HEK293T (cell line): ENCODE measurements at regions not wholly inside any gene's neighbourhood (a gene's known extent, or its start where the extent isn't known, plus 50 kb on each side); places are given as distances from the start of the nearest gene placed in this dataset.

Source experiments
- CTCF ChIA-PET: fragments of 350-600 bp; formaldehyde crosslinking; extraction: SDS; loops from one replicate; lab custom pipeline; 2021; ENCODE audit warnings: antibody characterized with exemption, inconsistent platforms; lab: Yijun Ruan, JAX
- POLR2A ChIA-PET: fragments of 350-600 bp; formaldehyde crosslinking; extraction: SDS; loops from one replicate; lab custom pipeline; 2020; ENCODE audit warnings: antibody characterized with exemption, inconsistent platforms; lab: Yijun Ruan, JAX
- DNase-seq: peaks from one replicate; pipeline ENCODE4 v3.0.0; 2012; ENCODE audit warnings: mixed read lengths; ENCODE audit errors: extremely low spot score
- ARNT ChIP-seq: fragments of 450-650 bp; IDR thresholded peaks from 2 replicates; pipeline ENCODE4 v1.6.1; 2017; ENCODE audit warnings: mild to moderate bottlenecking
- BHLHE40 ChIP-seq: fragments of 450-650 bp; IDR thresholded peaks from 2 replicates; pipeline ENCODE4 v1.6.1; 2016; ENCODE audit warnings: mild to moderate bottlenecking, moderate library complexity, borderline replicate concordance
- CTBP1 ChIP-seq: fragments of 450-650 bp; IDR thresholded peaks from 2 replicates; pipeline ENCODE4 v1.6.1; 2016; ENCODE audit warnings: borderline replicate concordance
- ELF4 ChIP-seq: fragments of 450-650 bp; IDR thresholded peaks from 2 replicates; pipeline ENCODE4 v1.6.1; 2017; ENCODE audit warnings: antibody characterized with exemption
- FOXA1 ChIP-seq: fragments of 450-650 bp; IDR thresholded peaks from 2 replicates; pipeline ENCODE4 v1.6.1; 2016; ENCODE audit warnings: mild to moderate bottlenecking
- FOXK2 ChIP-seq: fragments of 450-650 bp; IDR thresholded peaks from 2 replicates; pipeline ENCODE4 v1.6.1; 2016; ENCODE audit warnings: mild to moderate bottlenecking
- FOXM1 ChIP-seq: fragments of 450-650 bp; IDR thresholded peaks from 2 replicates; pipeline ENCODE4 v1.6.1; 2017; ENCODE audit warnings: mild to moderate bottlenecking, borderline replicate concordance
- HDGF ChIP-seq: fragments of 450-650 bp; IDR thresholded peaks from 2 replicates; pipeline ENCODE4 v1.6.1; 2017; ENCODE audit warnings: antibody characterized with exemption, borderline replicate concordance
- L3MBTL2 ChIP-seq: fragments of 450-650 bp; conservative IDR thresholded peaks from 2 replicates; pipeline ENCODE4 v1.6.1; 2016; ENCODE audit warnings: mild to moderate bottlenecking
- LEF1 ChIP-seq: fragments of 450-650 bp; IDR thresholded peaks from 2 replicates; pipeline ENCODE4 v1.6.1; 2017; ENCODE audit warnings: mild to moderate bottlenecking, borderline replicate concordance
- NFRKB ChIP-seq: fragments of 450-650 bp; IDR thresholded peaks from 2 replicates; pipeline ENCODE4 v1.6.1; 2016; ENCODE audit warnings: mild to moderate bottlenecking, moderate library complexity
- SP1 ChIP-seq: fragments of 450-650 bp; IDR thresholded peaks from 2 replicates; pipeline ENCODE4 v1.6.1; 2017
- SUZ12 ChIP-seq: fragments of 450-650 bp; IDR thresholded peaks from 2 replicates; pipeline ENCODE4 v1.6.1; 2016; ENCODE audit warnings: mild to moderate bottlenecking
- TARDBP ChIP-seq: fragments of 450-650 bp; IDR thresholded peaks from 2 replicates; pipeline ENCODE4 v1.6.1; 2016
- ZNF384 ChIP-seq: fragments of 450-650 bp; IDR thresholded peaks from 2 replicates; pipeline ENCODE4 v1.6.1; 2016
- TF ChIP-seq, protein P1 (sequence below): fragments of 450-650 bp; IDR thresholded peaks from 2 replicates; pipeline ENCODE4 v1.6.1; 2016

DNA sequence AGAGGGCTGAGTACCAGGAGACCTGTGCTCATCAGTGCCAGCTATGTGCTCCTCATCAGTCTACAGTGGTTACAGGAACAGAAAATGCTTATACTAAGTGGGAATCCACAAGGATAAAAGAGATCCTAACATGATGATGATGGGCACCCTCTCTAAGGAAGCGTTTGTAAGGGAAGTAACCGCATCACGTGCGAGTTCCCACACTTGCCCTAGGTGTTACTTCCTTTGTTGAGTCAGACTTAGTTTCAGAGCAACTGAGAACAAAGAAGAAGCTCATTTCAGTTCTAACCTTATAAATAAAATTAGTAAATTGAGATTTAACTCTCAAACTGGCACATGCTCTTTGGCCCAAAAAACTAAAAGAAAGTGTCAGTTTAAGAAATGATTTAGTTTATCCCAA, 956.4 kb upstream of the TMEM132C start:
- ChIA-PET CTCF (no interaction called here), POLR2A (no interaction called here)
- TF ChIP-seq SUZ12 (no peak), ELF4 (no peak), BHLHE40 (no peak), LEF1 (no peak), NFRKB (no peak), FOXK2 (no peak), CTBP1 (no peak), TARDBP (no peak), HDGF (no peak), ZNF384 (no peak), FOXA1 (no peak)
- no peak for DNase-seq

DNA sequence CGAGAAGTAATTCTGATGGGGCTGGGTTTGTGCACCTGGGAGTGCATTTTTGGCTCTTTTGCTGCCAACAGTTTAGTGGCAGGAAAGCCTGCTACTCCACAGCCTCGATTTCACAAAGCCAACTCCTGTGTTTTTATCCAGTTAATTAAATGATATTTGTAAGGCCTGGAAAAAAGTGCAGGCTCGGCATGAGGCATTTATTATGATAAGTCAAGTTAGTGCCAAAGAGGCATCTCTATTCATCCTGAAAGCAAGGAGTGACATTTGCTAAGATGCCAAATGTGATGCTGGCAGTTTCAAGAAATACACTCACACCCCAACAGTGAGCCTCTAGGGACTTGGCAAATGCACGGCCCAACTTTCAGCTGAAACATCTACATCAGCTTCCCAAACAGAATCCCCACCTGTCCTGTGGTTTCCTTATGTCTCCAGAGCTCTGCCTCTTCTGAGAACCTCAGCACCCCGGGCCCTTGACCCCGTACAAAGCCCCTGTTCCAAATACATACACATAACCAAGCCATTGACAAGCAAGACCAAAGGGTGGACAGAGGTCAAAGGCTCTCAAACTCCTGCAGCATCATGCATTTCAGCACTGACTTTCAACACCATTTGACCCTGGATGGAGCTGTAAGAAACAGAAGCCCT, 955.1 kb upstream of the TMEM132C start:
- DNase-seq = no peak
- no peak for TF ChIP-seq HDGF
- ChIA-PET CTCF (no interaction called here), POLR2A (no interaction called here)

DNA sequence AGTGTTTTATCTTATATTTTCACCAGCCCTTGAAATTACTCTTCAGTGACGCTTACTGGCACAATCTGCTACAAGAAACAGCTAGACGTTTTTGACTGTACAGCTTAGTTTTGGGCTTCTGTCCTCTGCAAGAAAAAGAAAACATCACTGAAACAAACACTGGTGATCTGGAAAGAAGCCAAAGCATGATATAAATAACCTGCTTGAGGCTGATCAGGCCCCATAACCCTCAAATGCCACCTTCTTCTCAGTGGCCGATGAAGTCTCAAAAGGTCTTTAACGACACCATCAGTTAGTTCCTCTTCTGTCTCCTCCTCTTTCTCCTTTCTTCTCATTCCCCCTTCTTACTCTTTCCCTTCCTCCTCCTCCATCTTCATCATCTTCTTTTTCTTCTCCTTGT, 942.3 kb upstream of the TMEM132C start:
- ChIA-PET CTCF (no interaction called here), POLR2A (no interaction called here)
- no peak for TF ChIP-seq CTBP1
- no peak for TF ChIP-seq ZNF384
- no peak for TF ChIP-seq LEF1
- TF ChIP-seq FOXA1 = no peak
- TF ChIP-seq ARNT = no peak
- TF ChIP-seq NFRKB = no peak
- TF ChIP-seq FOXM1 = no peak
- TF ChIP-seq SP1 = no peak
- TF ChIP-seq, protein P1, sequence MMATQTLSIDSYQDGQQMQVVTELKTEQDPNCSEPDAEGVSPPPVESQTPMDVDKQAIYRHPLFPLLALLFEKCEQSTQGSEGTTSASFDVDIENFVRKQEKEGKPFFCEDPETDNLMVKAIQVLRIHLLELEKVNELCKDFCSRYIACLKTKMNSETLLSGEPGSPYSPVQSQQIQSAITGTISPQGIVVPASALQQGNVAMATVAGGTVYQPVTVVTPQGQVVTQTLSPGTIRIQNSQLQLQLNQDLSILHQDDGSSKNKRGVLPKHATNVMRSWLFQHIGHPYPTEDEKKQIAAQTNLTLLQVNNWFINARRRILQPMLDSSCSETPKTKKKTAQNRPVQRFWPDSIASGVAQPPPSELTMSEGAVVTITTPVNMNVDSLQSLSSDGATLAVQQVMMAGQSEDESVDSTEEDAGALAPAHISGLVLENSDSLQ = no peak
- no peak for TF ChIP-seq HDGF
- no peak for TF ChIP-seq SUZ12
- no peak for TF ChIP-seq FOXK2
- TF ChIP-seq ELF4 = no peak
- TF ChIP-seq BHLHE40 = no peak
- TF ChIP-seq L3MBTL2 = no peak
- TF ChIP-seq TARDBP = no peak
- no peak for DNase-seq

- POLR2A ChIA-PET = no interaction called here
- CTCF ChIA-PET = no interaction called here
- DNase-seq = no peak
- TF ChIP-seq BHLHE40 = no peak
- TF ChIP-seq ELF4 = no peak
- TF ChIP-seq SUZ12 = no peak
Observed at GRCh38 chr12:127327986-127328385, 939.0 kb upstream of the TMEM132C start.

GRCh38 chr12:127328867-127329266, 938.1 kb upstream of the TMEM132C start:
- CTCF ChIA-PET = no interaction called here
- POLR2A ChIA-PET = no interaction called here
- TF ChIP-seq NFRKB (no peak), ELF4 (no peak), BHLHE40 (no peak), TARDBP (no peak), HDGF (no peak), L3MBTL2 (no peak), FOXA1 (no peak), FOXK2 (no peak), SP1 (no peak), CTBP1 (no peak), ARNT (no peak), ZNF384 (no peak), FOXM1 (no peak), SUZ12 (no peak), LEF1 (no peak)
- TF ChIP-seq, protein P1 = no peak
- DNase-seq = no peak

DNA sequence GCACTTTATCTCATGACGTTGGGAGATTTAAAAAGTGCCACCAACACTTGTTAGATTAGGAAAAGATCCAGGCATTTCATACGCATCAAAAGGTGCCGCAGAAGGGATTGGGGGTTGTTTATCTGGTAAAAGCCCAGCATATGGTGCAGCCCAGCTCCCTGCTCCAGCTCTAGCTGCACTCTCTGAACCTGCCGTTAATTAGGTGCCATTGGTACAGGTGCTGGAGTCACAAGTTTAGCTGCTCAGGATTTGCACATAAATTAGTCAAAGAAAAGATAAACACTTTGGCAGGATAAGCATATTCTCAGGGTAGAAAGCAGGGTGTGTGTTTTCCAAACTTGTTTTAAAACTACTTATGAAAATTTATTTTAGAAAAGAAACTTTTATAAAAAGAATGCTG, 932.6 kb upstream of the TMEM132C start:
- DNase-seq = no peak
- CTCF ChIA-PET = no interaction called here
- POLR2A ChIA-PET = no interaction called here
- TF ChIP-seq L3MBTL2 = no peak
- TF ChIP-seq SUZ12 = no peak
- TF ChIP-seq ZNF384 = no peak
- no peak for TF ChIP-seq CTBP1
- TF ChIP-seq HDGF = no peak
- TF ChIP-seq, protein P1 = no peak
- no peak for TF ChIP-seq LEF1
- no peak for TF ChIP-seq FOXK2
- no peak for TF ChIP-seq ARNT
- TF ChIP-seq BHLHE40 = no peak
- no peak for TF ChIP-seq SP1
- no peak for TF ChIP-seq FOXA1
- no peak for TF ChIP-seq NFRKB
- TF ChIP-seq FOXM1 = no peak
- TF ChIP-seq TARDBP = no peak
- no peak for TF ChIP-seq ELF4
